Liver (tissue), 8 donors: ENCODE measurements at regions not wholly inside any gene's neighbourhood (a gene's known extent, or its start where the extent isn't known, plus 50 kb on each side); places are given as distances from the start of the nearest gene placed in this dataset.

Experiments
- DNase-seq: peaks from one replicate; pipeline ENCODE4 v3.0.0-alpha.2; 2017; ENCODE audit warnings: low spot score
- H3K27ac ChIP-seq, 2 donors: one replicate each; pipeline ENCODE4 v1.7.0; 2013; ENCODE audit warnings: inconsistent platforms in 2 of 2, low read length in 2 of 2, control low read depth in 1 of 2, low read depth in 1 of 2, mild to moderate bottlenecking in 1 of 2
- H3K27me3 ChIP-seq, 4 donors: one replicate each; pipeline versions ENCODE4 v1.6.1 to v1.7.0; 2013; ENCODE audit warnings: low read length in 3 of 4, inconsistent platforms in 1 of 4, mild to moderate bottlenecking in 1 of 4, moderate library complexity in 1 of 4; ENCODE audit not compliant: control insufficient read depth in 4 of 4, insufficient read depth in 4 of 4
- H3K36me3 ChIP-seq, 4 donors: one replicate each; pipeline versions ENCODE4 v1.6.1 to v1.7.0; 2013; ENCODE audit warnings: low read length in 3 of 4, mild to moderate bottlenecking in 3 of 4, low read depth in 1 of 4, moderate library complexity in 1 of 4; ENCODE audit not compliant: control insufficient read depth in 4 of 4, insufficient read depth in 3 of 4
- H3K4me1 ChIP-seq, 4 donors: one replicate each; pipeline versions ENCODE4 v1.6.1 to v1.7.0; 2013; ENCODE audit warnings: low read length in 3 of 4, mild to moderate bottlenecking in 3 of 4, moderate library complexity in 1 of 4; ENCODE audit not compliant: control insufficient read depth in 4 of 4, insufficient read depth in 4 of 4
- H3K4me3 ChIP-seq, 3 donors: one replicate each; pipeline versions ENCODE4 v1.6.1 to v1.7.0; 2013; ENCODE audit warnings: low read length in 3 of 3, control low read depth in 1 of 3, low read depth in 1 of 3, mild to moderate bottlenecking in 1 of 3
- H3K9ac ChIP-seq, 2 donors: one replicate each; pipeline ENCODE4 v1.7.0; 2013; ENCODE audit warnings: low read length in 2 of 2, mild to moderate bottlenecking in 2 of 2, moderate library complexity in 2 of 2, control low read depth in 1 of 2, low read depth in 1 of 2
- H3K9me3 ChIP-seq, 4 donors: one replicate each; pipeline versions ENCODE4 v1.6.1 to v1.7.0; 2013; ENCODE audit warnings: low read length in 3 of 4; ENCODE audit not compliant: control insufficient read depth in 4 of 4
- FOXA1 ChIP-seq: IDR thresholded peaks from 2 replicates; pipeline ENCODE4 v1.6.1; 2016; ENCODE audit warnings: antibody characterized with exemption
- GABPA ChIP-seq, 2 donors: IDR thresholded peaks in 1 of 2; conservative IDR thresholded peaks in 1 of 2; 2 replicates each; pipeline ENCODE4 v1.6.1; 2016; ENCODE audit warnings: antibody characterized with exemption in 2 of 2, mild to moderate bottlenecking in 1 of 2, moderate library complexity in 1 of 2
- HNF4A ChIP-seq, 2 donors: conservative IDR thresholded peaks; 2 replicates each; pipeline ENCODE4 v1.6.1; 2016; ENCODE audit warnings: antibody characterized with exemption in 2 of 2, mild to moderate bottlenecking in 2 of 2
- HNF4G ChIP-seq: IDR thresholded peaks from 2 replicates; pipeline ENCODE4 v1.6.1; 2016; ENCODE audit warnings: antibody characterized with exemption
- JUND ChIP-seq, 2 donors: IDR thresholded peaks; 2 replicates each; pipeline ENCODE4 v1.6.1; 2016; ENCODE audit warnings: antibody characterized with exemption in 2 of 2
- NR2F2 ChIP-seq: IDR thresholded peaks from 2 replicates; pipeline ENCODE4 v1.6.1; 2016; ENCODE audit warnings: antibody characterized with exemption
- RXRA ChIP-seq, 2 donors: IDR thresholded peaks; 2 replicates each; pipeline ENCODE4 v1.6.1; 2017 to 2018; ENCODE audit warnings: antibody characterized with exemption in 2 of 2, mild to moderate bottlenecking in 1 of 2
- SP1 ChIP-seq: IDR thresholded peaks from 2 replicates; pipeline ENCODE4 v1.6.1; 2018; ENCODE audit warnings: antibody characterized with exemption, mild to moderate bottlenecking
- YY1 ChIP-seq: IDR thresholded peaks from 2 replicates; pipeline ENCODE4 v1.6.1; 2016; ENCODE audit warnings: antibody characterized with exemption, mild to moderate bottlenecking
- WGBS: extraction: QIAGEN DNeasy Blood & Tissue Kit; methylation state at CpG from one replicate; pipeline ENCODE4 v1.1.7; 2013; 5-methylcytosine and 5-hydroxymethylcytosine counted together
- TF ChIP-seq, protein P1 (sequence below): IDR thresholded peaks from 2 replicates; pipeline ENCODE4 v1.6.1; 2016; ENCODE audit warnings: antibody characterized with exemption
- TF ChIP-seq, protein P2 (sequence below): IDR thresholded peaks from 2 replicates; pipeline ENCODE4 v1.6.1; 2016; ENCODE audit warnings: antibody characterized with exemption
- TF ChIP-seq, protein P3 (sequence below): IDR thresholded peaks from 2 replicates; pipeline ENCODE4 v1.6.1; 2016; ENCODE audit warnings: antibody characterized with exemption
- TF ChIP-seq, protein P4 (sequence below): fragments of 150-350 bp; IDR thresholded peaks from 2 replicates; pipeline ENCODE4 v1.5.1; 2017; ENCODE audit warnings: improper control_type of control experiment, low read depth, low read length; ENCODE audit not compliant: missing input control
- donor health status: healthy.
- donor health status: healthy.
- donor health status: healthy.
- donor health status: healthy.
- donor health status: healthy.

DNA sequence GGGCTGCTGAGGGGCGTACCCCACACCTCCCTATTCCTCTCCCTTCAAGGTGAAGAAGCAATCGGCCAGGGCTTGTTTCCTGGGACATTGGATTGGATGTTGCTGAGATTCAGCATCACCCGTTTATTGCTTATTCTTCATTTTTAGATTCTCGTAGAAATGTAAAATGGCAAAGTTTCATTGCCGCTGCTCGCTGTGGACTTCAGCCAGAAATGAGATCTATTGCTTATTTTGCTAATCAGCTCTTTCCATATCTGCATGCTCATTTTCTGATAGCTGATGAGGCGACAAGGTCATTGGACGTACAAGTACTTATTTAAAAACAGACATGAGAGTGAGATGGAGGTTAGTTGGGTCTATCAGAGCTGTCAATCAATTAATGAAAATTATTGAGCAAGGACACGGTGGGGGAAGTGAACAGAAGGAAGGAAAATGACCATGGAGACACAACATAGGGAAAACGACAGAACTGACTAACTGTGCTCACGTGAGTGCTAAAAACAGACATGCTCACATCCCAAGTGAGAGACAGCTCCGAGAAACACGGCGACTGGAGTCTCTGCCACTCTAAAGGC is 471.2 kb downstream of the NR2F2 start:
- 76% methylated on average over 14 of the region's 14 CpGs for whole genome bisulfite sequencing
- H3K9me3 ChIP-seq: no peaks in the 10 kb centered on the region
- H3K4me3 ChIP-seq: no peak overlapping the region
- TF ChIP-seq, protein P1, sequence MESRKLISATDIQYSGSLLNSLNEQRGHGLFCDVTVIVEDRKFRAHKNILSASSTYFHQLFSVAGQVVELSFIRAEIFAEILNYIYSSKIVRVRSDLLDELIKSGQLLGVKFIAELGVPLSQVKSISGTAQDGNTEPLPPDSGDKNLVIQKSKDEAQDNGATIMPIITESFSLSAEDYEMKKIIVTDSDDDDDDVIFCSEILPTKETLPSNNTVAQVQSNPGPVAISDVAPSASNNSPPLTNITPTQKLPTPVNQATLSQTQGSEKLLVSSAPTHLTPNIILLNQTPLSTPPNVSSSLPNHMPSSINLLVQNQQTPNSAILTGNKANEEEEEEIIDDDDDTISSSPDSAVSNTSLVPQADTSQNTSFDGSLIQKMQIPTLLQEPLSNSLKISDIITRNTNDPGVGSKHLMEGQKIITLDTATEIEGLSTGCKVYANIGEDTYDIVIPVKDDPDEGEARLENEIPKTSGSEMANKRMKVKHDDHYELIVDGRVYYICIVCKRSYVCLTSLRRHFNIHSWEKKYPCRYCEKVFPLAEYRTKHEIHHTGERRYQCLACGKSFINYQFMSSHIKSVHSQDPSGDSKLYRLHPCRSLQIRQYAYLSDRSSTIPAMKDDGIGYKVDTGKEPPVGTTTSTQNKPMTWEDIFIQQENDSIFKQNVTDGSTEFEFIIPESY: no peak
- TF ChIP-seq YY1 (no peak), GABPA (IDR thresholded peaks at IDR 0.05 in 1 of 2, conservative IDR thresholded peaks at IDR 0.05 in 1 of 2) (no peak), HNF4G (no peak), JUND (IDR thresholded peaks at IDR 0.05) (no peak), SP1 (no peak), HNF4A (conservative IDR thresholded peaks at IDR 0.05) (no peak), NR2F2 (no peak), RXRA (IDR thresholded peaks at IDR 0.05) (no peak)
- TF ChIP-seq, protein P2, sequence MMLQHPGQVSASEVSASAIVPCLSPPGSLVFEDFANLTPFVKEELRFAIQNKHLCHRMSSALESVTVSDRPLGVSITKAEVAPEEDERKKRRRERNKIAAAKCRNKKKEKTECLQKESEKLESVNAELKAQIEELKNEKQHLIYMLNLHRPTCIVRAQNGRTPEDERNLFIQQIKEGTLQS: no peak
- TF ChIP-seq, protein P3, sequence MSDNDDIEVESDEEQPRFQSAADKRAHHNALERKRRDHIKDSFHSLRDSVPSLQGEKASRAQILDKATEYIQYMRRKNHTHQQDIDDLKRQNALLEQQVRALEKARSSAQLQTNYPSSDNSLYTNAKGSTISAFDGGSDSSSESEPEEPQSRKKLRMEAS: no peak
- TF ChIP-seq, protein P4, sequence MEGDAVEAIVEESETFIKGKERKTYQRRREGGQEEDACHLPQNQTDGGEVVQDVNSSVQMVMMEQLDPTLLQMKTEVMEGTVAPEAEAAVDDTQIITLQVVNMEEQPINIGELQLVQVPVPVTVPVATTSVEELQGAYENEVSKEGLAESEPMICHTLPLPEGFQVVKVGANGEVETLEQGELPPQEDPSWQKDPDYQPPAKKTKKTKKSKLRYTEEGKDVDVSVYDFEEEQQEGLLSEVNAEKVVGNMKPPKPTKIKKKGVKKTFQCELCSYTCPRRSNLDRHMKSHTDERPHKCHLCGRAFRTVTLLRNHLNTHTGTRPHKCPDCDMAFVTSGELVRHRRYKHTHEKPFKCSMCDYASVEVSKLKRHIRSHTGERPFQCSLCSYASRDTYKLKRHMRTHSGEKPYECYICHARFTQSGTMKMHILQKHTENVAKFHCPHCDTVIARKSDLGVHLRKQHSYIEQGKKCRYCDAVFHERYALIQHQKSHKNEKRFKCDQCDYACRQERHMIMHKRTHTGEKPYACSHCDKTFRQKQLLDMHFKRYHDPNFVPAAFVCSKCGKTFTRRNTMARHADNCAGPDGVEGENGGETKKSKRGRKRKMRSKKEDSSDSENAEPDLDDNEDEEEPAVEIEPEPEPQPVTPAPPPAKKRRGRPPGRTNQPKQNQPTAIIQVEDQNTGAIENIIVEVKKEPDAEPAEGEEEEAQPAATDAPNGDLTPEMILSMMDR: no peak
- DNase-seq: no peak
- H3K9ac ChIP-seq: no peak overlapping the region
- H3K27me3 ChIP-seq: peaks cover 0 to 2% (median 1%) of the 10 kb centered on the region in 4 donors
- no peaks in the 10 kb centered on the region for H3K36me3 ChIP-seq
- H3K4me1 ChIP-seq: no peaks in the 10 kb centered on the region
- H3K27ac ChIP-seq: no peak overlapping the region

DNA sequence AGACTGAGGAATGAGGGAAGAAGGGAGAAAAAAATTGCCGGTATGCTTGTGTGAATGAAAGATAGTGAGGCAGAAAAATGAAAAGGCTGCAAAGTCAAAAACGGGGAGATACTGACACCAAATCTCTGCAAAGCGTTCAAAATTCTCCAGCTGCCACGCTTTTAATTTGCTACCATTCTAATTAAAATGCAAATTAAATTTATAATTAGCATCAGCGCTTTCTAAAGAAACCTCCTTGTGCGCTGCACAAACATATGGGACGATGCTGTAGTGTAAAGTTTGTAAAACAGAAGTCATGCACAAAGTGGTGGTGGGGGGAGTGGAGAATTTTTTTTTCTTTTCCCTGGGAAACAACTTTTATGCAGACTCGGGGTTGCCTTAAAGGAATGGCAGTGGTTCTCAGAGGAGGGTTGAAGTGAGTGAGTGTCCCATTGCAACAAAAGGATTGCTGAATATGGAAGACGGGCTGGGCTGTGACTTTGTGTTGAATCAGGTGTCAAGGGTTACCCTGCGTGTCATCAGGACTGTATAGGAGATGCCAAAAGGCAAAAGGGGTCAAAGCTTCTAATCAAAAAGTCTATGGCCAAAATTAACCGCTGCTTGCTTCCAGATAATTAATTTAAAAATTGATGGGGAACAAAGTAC is 472.2 kb downstream of the NR2F2 start:
- 69% methylated on average over 11 of the region's 11 CpGs for WGBS
- no peaks in the 10 kb centered on the region for H3K36me3 ChIP-seq
- no peak for DNase-seq
- no peak overlapping the region for H3K4me3 ChIP-seq
- H3K4me1 ChIP-seq: no peaks in the 10 kb centered on the region
- no peak overlapping the region for H3K27ac ChIP-seq
- TF ChIP-seq, protein P1: no peak
- TF ChIP-seq FOXA1: no peak
- no peak overlapping the region for H3K9ac ChIP-seq
- no peaks in the 10 kb centered on the region for H3K9me3 ChIP-seq
- H3K27me3 ChIP-seq: peaks cover 0 to 2% (median 1%) of the 10 kb centered on the region in 4 donors
